Osteoblast (primary cell): ENCODE measurements at regions not wholly inside any gene's neighbourhood (a gene's known extent, or its start where the extent isn't known, plus 50 kb on each side); places are given as distances from the start of the nearest gene placed in this dataset.

ENCODE experiments used
- DNase-seq: peaks from one replicate; pipeline ENCODE4 v3.0.0; 2011; ENCODE audit warnings: low spot score, mixed read lengths; ENCODE audit not compliant: insufficient read length; ENCODE audit errors: missing footprints
- H2AFZ ChIP-seq: 2 replicates; pipeline ENCODE4 v1.6.0; 2011; ENCODE audit warnings: mild to moderate bottlenecking, low read length
- H3K27ac ChIP-seq: 2 replicates; pipeline ENCODE4 v1.5.1; 2011; ENCODE audit warnings: mild to moderate bottlenecking, low read depth, low read length, moderate library complexity
- H3K27me3 ChIP-seq: 2 replicates; pipeline ENCODE4 v1.6.0; 2012; ENCODE audit warnings: mild to moderate bottlenecking, control low read depth, inconsistent platforms, low read length, moderate library complexity; ENCODE audit not compliant: insufficient read depth
- H3K36me3 ChIP-seq: 2 replicates; pipeline ENCODE4 v1.5.1; 2011; ENCODE audit warnings: mild to moderate bottlenecking, low read length, control low read depth, moderate library complexity; ENCODE audit not compliant: insufficient read depth
- H3K4me1 ChIP-seq: 2 replicates; pipeline ENCODE4 v1.5.1; 2011; ENCODE audit warnings: mild to moderate bottlenecking, low read length, control low read depth, moderate library complexity; ENCODE audit not compliant: insufficient read depth
- H3K4me2 ChIP-seq: 2 replicates; pipeline ENCODE4 v1.6.0; 2011; ENCODE audit warnings: mild to moderate bottlenecking, low read length; ENCODE audit not compliant: insufficient read depth
- H3K4me3 ChIP-seq: fragments of 200-600 bp; sonication (generic); 3 replicates; pipeline ENCODE4 v1.5.1; 2012; ENCODE audit warnings: mild to moderate bottlenecking, low read length, inconsistent platforms; ENCODE audit not compliant: insufficient read depth
- H3K79me2 ChIP-seq: 2 replicates; pipeline ENCODE4 v1.6.0; 2012; ENCODE audit warnings: mild to moderate bottlenecking, low read length, control low read depth, inconsistent platforms; ENCODE audit not compliant: insufficient read depth
- H3K9me3 ChIP-seq: 2 replicates; pipeline ENCODE4 v1.5.1; 2011; ENCODE audit warnings: low read depth, low read length, control low read depth
- H4K20me1 ChIP-seq: 2 replicates; pipeline ENCODE4 v1.6.0; 2012; ENCODE audit warnings: mild to moderate bottlenecking, low read length, control low read depth; ENCODE audit not compliant: insufficient read depth
- CTCF ChIP-seq: IDR thresholded peaks from 2 replicates; pipeline ENCODE4 v1.5.1; 2011; ENCODE audit warnings: mild to moderate bottlenecking, low read depth, low read length, moderate library complexity; ENCODE audit errors: extremely low read depth

GRCh38 chr18:78232196-78232595 is 747.4 kb upstream of the SALL3 start:
- no peak overlapping the region for H3K27ac ChIP-seq
- TF ChIP-seq CTCF, result no peak

GRCh38 chr18:78237864-78238263 is 741.8 kb upstream of the SALL3 start:
- Histone ChIP-seq H3K36me3 (no peaks in the 10 kb centered on the region), H3K27ac (no peak overlapping the region), H3K27me3 (no peaks in the 10 kb centered on the region), H3K79me2 (no peaks in the 10 kb centered on the region), H3K4me2 (no peak overlapping the region), H3K4me3 (no peak overlapping the region), H2AFZ (no peak overlapping the region), H3K4me1 (no peaks in the 10 kb centered on the region), H4K20me1 (no peaks in the 10 kb centered on the region), H3K9me3 (no peaks in the 10 kb centered on the region)
- DNase-seq, result no peak
- no peak for TF ChIP-seq CTCF

More at GRCh38 chr18:78232196-78232595, 747.4 kb upstream of the SALL3 start:
- no peaks in the 10 kb centered on the region for H3K27me3 ChIP-seq
- H3K9me3 ChIP-seq, result no peaks in the 10 kb centered on the region
- no peak overlapping the region for H2AFZ ChIP-seq
- no peaks in the 10 kb centered on the region for H3K79me2 ChIP-seq
- no peak for DNase-seq
- H3K36me3 ChIP-seq, result no peaks in the 10 kb centered on the region
- no peak overlapping the region for H3K4me2 ChIP-seq
- no peaks in the 10 kb centered on the region for H3K4me1 ChIP-seq
- H4K20me1 ChIP-seq, result no peaks in the 10 kb centered on the region
- H3K4me3 ChIP-seq, result no peak overlapping the region

- Histone ChIP-seq H3K4me2 (no peak overlapping the region), H3K36me3 (no peaks in the 10 kb centered on the region), H3K4me1 (no peaks in the 10 kb centered on the region), H3K27ac (no peak overlapping the region), H2AFZ (no peak overlapping the region), H3K79me2 (no peaks in the 10 kb centered on the region), H4K20me1 (no peaks in the 10 kb centered on the region), H3K9me3 (no peaks in the 10 kb centered on the region), H3K4me3 (no peak overlapping the region), H3K27me3 (no peaks in the 10 kb centered on the region)
- TF ChIP-seq CTCF, result no peak
- DNase-seq, result no peak
Observed at GRCh38 chr18:78238404-78239089, 741.1 kb upstream of the SALL3 start.

- no peak for DNase-seq
Observed at GRCh38 chr18:78239090-78239457, 740.5 kb upstream of the SALL3 start.

More at GRCh38 chr18:78239090-78239457, 740.5 kb upstream of the SALL3 start:
- Histone ChIP-seq H4K20me1 (no peaks in the 10 kb centered on the region), H3K27ac (no peak overlapping the region), H3K79me2 (no peaks in the 10 kb centered on the region), H3K4me3 (no peak overlapping the region), H3K4me2 (no peak overlapping the region), H3K4me1 (no peaks in the 10 kb centered on the region), H3K9me3 (no peaks in the 10 kb centered on the region), H2AFZ (no peak overlapping the region), H3K36me3 (no peaks in the 10 kb centered on the region), H3K27me3 (no peaks in the 10 kb centered on the region)
- TF ChIP-seq CTCF, result no peak
